T47D (cell line): ENCODE measurements at regions not wholly inside any gene's neighbourhood (a gene's known extent, or its start where the extent isn't known, plus 50 kb on each side); places are given as distances from the start of the nearest gene placed in this dataset.
A peak's percentile ranks its signal among the peaks of the same experiment; 100 is the strongest.

ENCODE experiments used
- DNase-seq, 2 experiments: peaks; one replicate each; pipeline versions ENCODE4 v3.0.0 to v3.0.0-alpha.2; 2011 to 2012; ENCODE audit warnings: low read depth in 1 of 2, low spot score in 1 of 2
- JUND ChIP-seq: IDR thresholded peaks from 2 replicates; pipeline ENCODE4 v1.6.1; 2012; ENCODE audit warnings: low read depth
- in situ Hi-C: cut with HindIII; loops from 2 replicates; pipeline ENCODE4 v1.10.0; 2016; ENCODE audit warnings: low sequenced_read_pairs, low pct_unique_long_range_greater_than_20kb

- no peak for TF ChIP-seq JUND
- in situ Hi-C loops: no loop called here
- DNase-seq: peak; percentile 30 to 70
Observed at GRCh38 chr2:121076885-121077549, 208.0 kb downstream of the TFCP2L1 start.

- no peak for TF ChIP-seq JUND
- in situ Hi-C loops: no loop called here
- no peak for DNase-seq
Observed at GRCh38 chr2:121078899-121079298, 206.1 kb downstream of the TFCP2L1 start.

GRCh38 chr2:121080013-121080772 lies 204.8 kb downstream of the TFCP2L1 start:
- in situ Hi-C loops: no loop called here
- TF ChIP-seq JUND: no peak
- DNase-seq: peak; percentile 28 to 52

DNA sequence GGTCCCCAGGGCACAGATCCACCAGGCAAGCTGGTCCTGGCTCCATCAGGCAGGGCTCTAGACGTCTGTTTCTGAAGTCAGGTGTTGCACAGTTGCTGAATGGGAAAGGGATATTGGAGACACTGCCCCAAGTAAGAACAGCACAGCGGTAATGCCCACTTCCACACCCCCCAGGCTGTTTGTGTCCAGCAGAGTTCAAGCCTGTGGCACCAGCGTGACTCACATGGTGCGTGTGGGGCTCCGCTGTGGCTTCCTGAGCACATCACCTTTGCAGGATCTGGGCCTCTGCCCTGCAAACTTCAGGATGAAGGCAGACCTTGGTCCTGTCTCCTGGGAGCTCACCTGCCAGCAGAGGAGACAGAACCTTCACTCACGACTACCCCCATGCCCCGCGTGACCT lies 203.3 kb downstream of the TFCP2L1 start:
- in situ Hi-C loops: no loop called here
- DNase-seq: no peak
- TF ChIP-seq JUND: no peak

GRCh38 chr2:121082191-121082590 lies 202.8 kb downstream of the TFCP2L1 start:
- TF ChIP-seq JUND: no peak
- in situ Hi-C loops: no loop called here
- no peak for DNase-seq

DNA sequence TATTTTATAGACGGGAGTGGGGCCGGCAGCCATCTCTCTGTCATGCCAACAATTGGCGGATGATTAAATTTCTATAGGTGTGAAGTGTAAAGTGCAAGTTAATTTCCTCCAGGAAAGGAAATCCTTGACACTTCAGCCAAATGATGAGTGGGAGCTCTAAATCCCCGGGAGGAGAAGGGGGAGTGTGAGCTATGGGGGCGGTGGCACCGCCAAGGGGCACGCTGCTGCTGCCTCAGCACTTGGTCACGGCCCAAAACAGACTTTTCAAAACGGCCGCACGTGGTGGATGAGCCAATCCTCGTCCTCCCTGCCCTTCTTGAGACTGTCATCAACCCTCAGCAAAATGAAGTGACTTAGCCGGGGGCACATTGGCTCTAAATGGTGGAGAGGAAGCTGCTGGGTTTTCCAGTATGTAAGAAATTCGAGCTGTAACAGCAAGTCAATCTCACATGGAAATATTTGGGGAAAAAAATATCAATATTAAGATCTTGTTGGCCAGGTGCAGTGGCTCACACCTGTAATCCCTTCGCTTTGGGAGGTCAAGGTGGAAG lies 200.8 kb downstream of the TFCP2L1 start:
- in situ Hi-C loops: no loop called here
- no peak for DNase-seq
- no peak for TF ChIP-seq JUND

- peak; percentile 26 to 39 for DNase-seq
- in situ Hi-C loops: no loop called here
- no peak for TF ChIP-seq JUND
Observed at GRCh38 chr2:121085801-121086200, 199.2 kb downstream of the TFCP2L1 start.

GRCh38 chr2:121086450-121086849 lies 198.6 kb downstream of the TFCP2L1 start:
- in situ Hi-C loops: no loop called here
- no peak for TF ChIP-seq JUND
- no peak for DNase-seq

DNA sequence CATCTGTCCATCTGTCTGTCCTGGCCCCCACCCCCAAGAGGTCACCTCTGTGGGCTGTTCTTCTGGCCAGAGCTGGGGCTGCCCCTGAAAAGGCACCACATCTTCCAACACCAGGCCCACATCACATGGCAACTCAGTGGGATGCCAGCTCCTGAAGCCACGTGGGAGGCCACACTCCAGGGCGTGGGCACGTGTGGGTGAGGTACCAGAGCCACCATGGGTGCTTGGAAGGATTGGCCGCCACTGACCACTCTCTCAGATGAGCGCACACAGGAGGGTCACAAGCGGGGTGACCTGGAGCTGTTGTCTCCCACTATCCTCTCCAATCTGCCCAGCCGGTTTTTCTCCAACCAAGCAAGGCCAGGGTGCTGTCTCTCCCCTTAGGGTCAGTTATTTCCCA lies 197.9 kb downstream of the TFCP2L1 start:
- DNase-seq: no peak
- in situ Hi-C loops: no loop called here
- TF ChIP-seq JUND: no peak

DNA sequence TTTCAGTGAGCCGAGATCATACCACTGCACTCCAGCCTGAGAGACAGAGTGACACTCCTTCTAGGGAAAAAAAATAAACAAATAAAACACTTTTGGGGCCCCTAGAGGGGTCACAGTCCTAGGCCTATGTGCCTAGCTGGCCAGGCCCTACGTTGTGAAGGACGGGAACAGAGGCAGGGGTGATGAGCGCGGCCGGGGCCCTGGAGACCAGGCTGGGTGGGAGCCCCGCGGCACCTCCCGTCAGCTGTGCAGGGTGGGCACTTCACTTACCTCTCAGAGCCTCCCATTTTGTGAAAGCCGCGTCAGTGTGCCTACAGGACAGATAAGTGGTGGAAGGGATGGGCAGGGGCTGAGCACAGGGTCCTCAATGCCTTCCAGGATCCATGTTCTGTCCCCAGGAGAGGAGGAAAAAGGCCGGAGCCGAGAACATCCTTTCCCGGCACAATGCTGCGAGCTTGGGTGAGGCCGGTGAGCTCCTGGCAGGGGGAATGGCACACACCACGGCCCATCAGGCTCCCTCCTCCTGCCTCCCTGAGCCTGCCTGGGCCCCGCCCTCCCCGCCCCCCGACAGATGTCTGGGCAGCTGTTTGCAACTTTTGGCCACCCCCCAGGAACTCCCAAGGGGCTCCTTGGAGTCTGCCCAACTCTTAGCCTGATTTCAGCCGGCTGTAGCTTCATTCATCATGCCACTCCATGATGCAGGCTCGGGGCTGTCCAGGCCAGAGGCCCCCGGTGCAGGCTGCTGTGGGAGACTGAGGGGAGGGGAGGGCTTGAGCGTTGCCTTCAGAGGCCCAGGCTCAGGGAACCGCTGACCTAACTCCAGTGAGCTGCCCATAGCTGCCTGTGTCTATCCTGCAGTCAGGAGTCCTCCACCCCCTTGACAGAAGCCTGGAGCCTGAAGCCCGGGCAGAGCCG lies 196.5 kb downstream of the TFCP2L1 start:
- no peak for TF ChIP-seq JUND
- in situ Hi-C loops: no loop called here
- no peak for DNase-seq

- no peak for TF ChIP-seq JUND
- in situ Hi-C loops: no loop called here
- no peak for DNase-seq
Observed at GRCh38 chr2:121089166-121089510, 195.9 kb downstream of the TFCP2L1 start.

GRCh38 chr2:121090088-121090715 lies 194.8 kb downstream of the TFCP2L1 start:
- TF ChIP-seq JUND: no peak
- in situ Hi-C loops: no loop called here
- no peak for DNase-seq

DNA sequence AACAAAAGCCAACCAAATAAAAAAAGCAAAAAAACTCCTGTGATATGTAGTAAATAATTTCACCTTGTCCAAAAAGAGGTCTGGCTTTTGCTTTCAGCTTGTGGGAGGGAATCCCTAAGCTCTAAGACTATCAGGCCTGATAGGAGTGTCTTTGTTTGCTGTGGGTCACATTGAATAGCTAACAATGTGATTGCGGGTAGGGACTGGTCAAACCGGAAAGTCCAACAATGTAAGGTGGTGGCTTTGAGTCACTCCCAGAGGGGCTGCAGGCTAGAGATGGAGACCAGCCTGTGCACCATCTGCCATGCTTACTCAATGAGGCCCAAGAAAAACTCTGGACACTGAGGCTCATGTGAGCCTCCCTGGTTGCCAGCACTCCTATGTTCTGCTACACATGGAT lies 192.9 kb downstream of the TFCP2L1 start:
- in situ Hi-C loops: no loop called here
- DNase-seq: no peak
- no peak for TF ChIP-seq JUND
